Calu3 (cell line): ENCODE measurements at regions not wholly inside any gene's neighbourhood (a gene's known extent, or its start where the extent isn't known, plus 50 kb on each side); places are given as distances from the start of the nearest gene placed in this dataset.

Experiments used
- BruUV-seq: library from RNA; stranded (reverse); fragments of 400-500 nt; replicated peaks from 2 replicates; lab custom pipeline; 2021; lab: Mats Ljungman, UMichigan
- CTCF ChIA-PET: fragments of 300-600 bp; sonication (Branson Sonifier 250); formaldehyde crosslinking; loops from one replicate; lab custom pipeline; 2022; ENCODE audit warnings: antibody characterized with exemption; lab: Charles Lee
- DNase-seq: peaks from one replicate; pipeline ENCODE4 v3.0.0; 2022
- H3K27ac Mint-ChIP-seq: one replicate; pipeline ENCODE4 v1.8.0; 2022; ENCODE audit warnings: mixed read lengths; ENCODE audit not compliant: unreplicated experiment
- H3K27me3 Mint-ChIP-seq: one replicate; pipeline ENCODE4 v1.8.0; 2022; ENCODE audit warnings: mixed read lengths; ENCODE audit not compliant: unreplicated experiment
- H3K36me3 Mint-ChIP-seq: one replicate; pipeline ENCODE4 v1.8.0; 2022; ENCODE audit warnings: mild to moderate bottlenecking, moderate library complexity, mixed read lengths; ENCODE audit not compliant: insufficient read depth, unreplicated experiment
- H3K4me1 Mint-ChIP-seq: one replicate; pipeline ENCODE4 v1.8.0; 2022; ENCODE audit warnings: mild to moderate bottlenecking, low read depth, mixed read lengths; ENCODE audit not compliant: unreplicated experiment
- H3K4me3 Mint-ChIP-seq: one replicate; pipeline ENCODE4 v1.8.0; 2022; ENCODE audit warnings: mild to moderate bottlenecking, low read depth, moderate library complexity, mixed read lengths; ENCODE audit not compliant: unreplicated experiment
- H3K9me3 Mint-ChIP-seq: one replicate; pipeline ENCODE4 v1.8.0; 2022; ENCODE audit warnings: low read depth, mixed read lengths; ENCODE audit not compliant: unreplicated experiment
- intact Hi-C: fragments of 100-400 bp; cut with micrococcal nuclease; formaldehyde crosslinking; loops from one replicate; pipeline ENCODE4 v1.10.0; 2022; ENCODE audit not compliant: unreplicated experiment
- TF ChIP-seq, protein P1 (sequence below): fragments of 200-600 bp; IDR thresholded peaks from one replicate; pipeline ENCODE4 v1.8.0; 2022; ENCODE audit warnings: antibody characterized with exemption; ENCODE audit not compliant: unreplicated experiment

DNA sequence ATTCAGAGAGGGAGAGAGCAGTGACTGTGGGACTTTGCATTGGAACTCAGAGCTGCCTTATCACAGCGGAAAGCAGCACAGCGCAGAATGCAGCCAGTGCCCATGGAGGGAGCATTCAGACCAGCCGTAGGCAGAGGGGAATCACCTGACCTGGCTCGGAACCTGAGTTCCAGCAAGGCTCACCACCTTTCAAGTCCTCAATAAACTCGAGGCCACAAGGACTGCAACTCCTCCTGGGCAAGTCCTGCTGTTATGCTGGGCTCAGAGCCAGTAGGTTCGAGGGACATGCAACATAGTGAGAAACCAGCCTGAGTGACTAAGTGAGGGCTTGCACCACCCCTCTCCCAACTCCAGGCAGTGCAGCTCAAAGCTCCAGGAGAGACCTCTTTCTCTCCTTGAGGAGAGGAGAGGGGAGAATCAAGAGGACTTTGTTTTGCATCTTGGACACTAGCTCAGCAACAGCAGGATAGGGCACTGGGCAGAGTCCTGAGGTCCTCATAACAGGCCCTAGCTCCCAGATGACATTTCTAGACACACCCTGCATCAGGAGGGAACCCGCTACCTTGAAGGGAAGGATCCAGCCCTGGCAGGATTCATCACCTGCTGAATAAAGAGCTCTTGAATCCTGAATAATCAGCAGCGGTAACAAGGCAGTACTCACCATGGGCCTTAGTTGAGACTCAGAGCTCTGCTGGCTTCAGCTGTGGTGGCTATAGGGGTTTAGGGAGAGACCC, 136.8 kb upstream of the OTOS start:
- Mint-ChIP-seq H3K27me3 (peaks cover 89% of the 10 kb centered on the region), H3K4me3 (no peak overlapping the region), H3K4me1 (no peaks in the 10 kb centered on the region), H3K27ac (no peak overlapping the region), H3K36me3 (no peaks in the 10 kb centered on the region), H3K9me3 (peaks cover 19% of the 10 kb centered on the region)
- CTCF ChIA-PET: no interaction called here
- TF ChIP-seq, protein P1, sequence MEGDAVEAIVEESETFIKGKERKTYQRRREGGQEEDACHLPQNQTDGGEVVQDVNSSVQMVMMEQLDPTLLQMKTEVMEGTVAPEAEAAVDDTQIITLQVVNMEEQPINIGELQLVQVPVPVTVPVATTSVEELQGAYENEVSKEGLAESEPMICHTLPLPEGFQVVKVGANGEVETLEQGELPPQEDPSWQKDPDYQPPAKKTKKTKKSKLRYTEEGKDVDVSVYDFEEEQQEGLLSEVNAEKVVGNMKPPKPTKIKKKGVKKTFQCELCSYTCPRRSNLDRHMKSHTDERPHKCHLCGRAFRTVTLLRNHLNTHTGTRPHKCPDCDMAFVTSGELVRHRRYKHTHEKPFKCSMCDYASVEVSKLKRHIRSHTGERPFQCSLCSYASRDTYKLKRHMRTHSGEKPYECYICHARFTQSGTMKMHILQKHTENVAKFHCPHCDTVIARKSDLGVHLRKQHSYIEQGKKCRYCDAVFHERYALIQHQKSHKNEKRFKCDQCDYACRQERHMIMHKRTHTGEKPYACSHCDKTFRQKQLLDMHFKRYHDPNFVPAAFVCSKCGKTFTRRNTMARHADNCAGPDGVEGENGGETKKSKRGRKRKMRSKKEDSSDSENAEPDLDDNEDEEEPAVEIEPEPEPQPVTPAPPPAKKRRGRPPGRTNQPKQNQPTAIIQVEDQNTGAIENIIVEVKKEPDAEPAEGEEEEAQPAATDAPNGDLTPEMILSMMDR: no peak
- intact Hi-C loops: no loop called here
- no peak for DNase-seq
- no TSS peak for BruUV-seq

DNA sequence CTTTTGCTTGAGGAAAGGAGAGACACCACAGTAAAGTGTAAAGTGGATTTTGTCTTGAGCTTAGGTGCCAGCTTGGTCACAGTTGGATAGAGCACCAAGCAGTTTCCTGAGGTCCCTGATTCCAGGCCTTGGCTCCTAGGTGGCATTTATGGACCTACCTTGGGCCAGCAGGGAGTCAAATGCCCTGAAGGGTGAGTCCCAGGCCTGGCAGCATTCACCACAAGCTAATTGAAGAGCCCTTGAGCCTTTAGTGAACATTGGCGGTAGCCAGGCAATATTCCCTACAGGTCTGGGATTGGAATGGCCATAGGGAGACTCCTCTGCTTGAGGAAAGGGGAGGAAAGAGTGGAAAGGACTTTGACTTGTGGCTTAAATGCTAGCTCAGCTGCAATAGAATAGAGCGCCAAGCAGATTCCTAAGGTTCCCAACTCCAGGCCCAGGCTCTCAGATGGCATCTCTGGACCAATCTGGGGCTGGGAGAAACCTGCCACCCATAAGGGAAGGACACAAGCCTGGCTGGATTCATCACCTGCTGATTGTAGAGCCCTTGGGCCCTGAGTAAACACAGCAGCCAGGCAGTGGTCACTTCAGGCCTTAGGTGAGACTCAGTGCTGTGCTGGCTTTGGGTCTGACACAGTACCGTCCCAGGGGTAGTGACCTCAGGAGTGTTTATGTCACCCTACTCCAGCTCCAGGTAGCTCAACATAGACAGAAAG, 137.5 kb upstream of the OTOS start:
- H3K27me3 Mint-ChIP-seq: peaks cover 90% of the 10 kb centered on the region
- no TSS peak for BruUV-seq

DNA sequence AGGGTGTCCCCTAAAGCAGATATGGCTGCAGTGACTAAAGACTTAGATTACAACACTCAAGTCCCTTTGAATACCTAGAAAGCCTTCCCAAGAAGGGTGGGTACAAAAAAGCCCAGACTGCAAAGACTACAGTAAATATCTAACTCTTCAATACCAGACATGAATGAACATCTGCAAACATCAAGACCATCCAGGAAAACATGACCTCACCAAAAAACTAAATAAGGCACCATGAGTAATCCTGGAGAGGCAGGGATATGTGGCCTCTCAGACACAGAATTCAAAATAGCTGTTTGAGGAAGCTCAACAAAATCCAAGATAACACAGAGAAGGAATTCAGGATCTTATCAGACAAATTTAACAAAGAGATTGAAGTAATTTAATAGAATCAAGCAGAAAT, 138.2 kb upstream of the OTOS start:
- Mint-ChIP-seq H3K4me1 (no peaks in the 10 kb centered on the region), H3K27me3 (peaks cover 90% of the 10 kb centered on the region), H3K27ac (no peak overlapping the region), H3K36me3 (no peaks in the 10 kb centered on the region), H3K9me3 (peaks cover 17% of the 10 kb centered on the region), H3K4me3 (no peak overlapping the region)
- DNase-seq: no peak
- TF ChIP-seq, protein P1: no peak
- intact Hi-C loops: no loop called here
- CTCF ChIA-PET: no interaction called here
- BruUV-seq: no TSS peak

More for the DNA sequence above, 137.5 kb upstream of the OTOS start:
- Mint-ChIP-seq H3K4me1 (no peaks in the 10 kb centered on the region), H3K9me3 (peaks cover 16% of the 10 kb centered on the region), H3K36me3 (no peaks in the 10 kb centered on the region), H3K4me3 (no peak overlapping the region), H3K27ac (no peak overlapping the region)
- intact Hi-C loops: no loop called here
- TF ChIP-seq, protein P1: no peak
- no peak for DNase-seq
- CTCF ChIA-PET: no interaction called here

DNA sequence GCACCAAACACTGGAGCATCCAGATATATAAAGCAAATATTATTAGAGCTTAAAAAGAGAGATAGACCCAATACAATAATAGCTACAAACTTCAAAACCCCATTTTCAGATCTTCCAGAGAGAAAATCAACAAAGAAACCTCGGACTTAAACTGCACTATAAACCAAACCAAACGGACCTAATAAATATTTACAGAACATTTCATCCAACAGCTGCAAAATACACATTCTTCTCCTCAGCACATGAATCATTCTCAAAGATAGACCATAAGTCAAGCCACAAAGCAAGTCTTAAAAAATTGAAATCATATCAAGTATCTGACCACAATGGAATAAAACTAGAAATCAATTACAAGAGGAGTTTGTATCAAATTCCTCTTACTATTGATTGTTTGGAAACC, 140.2 kb upstream of the OTOS start:
- Mint-ChIP-seq H3K9me3 (peaks cover 9% of the 10 kb centered on the region), H3K36me3 (no peaks in the 10 kb centered on the region), H3K4me3 (no peak overlapping the region), H3K4me1 (no peaks in the 10 kb centered on the region), H3K27ac (no peak overlapping the region), H3K27me3 (peaks cover 77% of the 10 kb centered on the region)
- TF ChIP-seq, protein P1: no peak
- intact Hi-C loops: no loop called here
- CTCF ChIA-PET: no interaction called here
- no peak for DNase-seq
- BruUV-seq: no TSS peak
